ENCODE measurements at regions not wholly inside any gene's neighbourhood (a gene's known extent, or its start where the extent isn't known, plus 50 kb on each side); places are given as distances from the start of the nearest gene placed in this dataset.

- no peak for TF ChIP-seq POLR2AphosphoS2 (IDR thresholded peaks at IDR 0.05; ENCODE audit: low read depth, low read length)
- TF ChIP-seq EZH2 (IDR thresholded peaks at IDR 0.05; ENCODE audit: borderline replicate concordance, control insufficient read depth, low read depth, low read length), result no peak
Observed at GRCh38 chr5:93161661-93162654, 419.1 kb downstream of the NR2F1-AS1 start.

All from GM12878 (cell line).